RWPE2 (cell line): ENCODE measurements at regions not wholly inside any gene's neighbourhood (a gene's known extent, or its start where the extent isn't known, plus 50 kb on each side); places are given as distances from the start of the nearest gene placed in this dataset.
"Not testable (repeated sequence)": the region's sequence is repeated elsewhere in the genome, so short reads cannot be mapped to it uniquely, and the experiment has no call there.

ENCODE experiments used
- ATAC-seq: fragments of 200-7000 bp; cut with Tn5 transposase; 3 replicates; pipeline ENCODE4 v1.9.1; 2021; ENCODE audit warnings: low read depth
- DNase-seq: peaks from one replicate; pipeline ENCODE4 v3.0.0-alpha.2; 2020; ENCODE audit warnings: low spot score
- H3K27ac ChIP-seq: fragments of 450-650 bp; 2 replicates; pipeline ENCODE4 v1.5.1; 2017; ENCODE audit warnings: mild to moderate bottlenecking; ENCODE audit not compliant: poor library complexity, severe bottlenecking
- H3K27me3 ChIP-seq: fragments of 250-450 bp; sonication (Bioruptor Pico); 2 replicates; pipeline ENCODE4 v1.5.1; 2021; ENCODE audit warnings: mild to moderate bottlenecking, moderate library complexity; ENCODE audit not compliant: insufficient read depth, poor library complexity, severe bottlenecking
- H3K36me3 ChIP-seq: fragments of 250-450 bp; sonication (Bioruptor Pico); 2 replicates; pipeline ENCODE4 v1.5.1; 2020; ENCODE audit warnings: low read depth, mild to moderate bottlenecking, moderate library complexity
- H3K4me1 ChIP-seq: fragments of 250-450 bp; sonication (Bioruptor Pico); 2 replicates; pipeline ENCODE4 v1.5.1; 2021; ENCODE audit warnings: mild to moderate bottlenecking, moderate library complexity; ENCODE audit not compliant: insufficient read depth, poor library complexity, severe bottlenecking
- H3K4me3 ChIP-seq: fragments of 250-450 bp; sonication (Bioruptor Pico); 2 replicates; pipeline ENCODE4 v1.5.1; 2021; ENCODE audit warnings: mild to moderate bottlenecking, moderate library complexity; ENCODE audit not compliant: severe bottlenecking
- H3K9me3 ChIP-seq: fragments of 250-450 bp; sonication (Bioruptor Pico); 2 replicates; pipeline ENCODE4 v1.5.1; 2021; ENCODE audit warnings: mild to moderate bottlenecking, moderate library complexity; ENCODE audit not compliant: severe bottlenecking
- CTCF ChIP-seq: fragments of 450-650 bp; IDR thresholded peaks from one replicate; pipeline ENCODE4 v1.5.1; 2017; ENCODE audit warnings: mild to moderate bottlenecking, moderate library complexity; ENCODE audit not compliant: poor library complexity, severe bottlenecking

GRCh38 chr9:30362373-30362772 is 2022.1 kb upstream of the ACO1 start:
- TF ChIP-seq CTCF = no peak
- Histone ChIP-seq H3K4me1 (no peaks in the 10 kb centered on the region), H3K27me3 (no peaks in the 10 kb centered on the region), H3K27ac (no peak overlapping the region), H3K9me3 (no peaks in the 10 kb centered on the region), H3K4me3 (no peak overlapping the region), H3K36me3 (no peaks in the 10 kb centered on the region)
- DNase-seq (no peak), ATAC-seq (no peak)

GRCh38 chr9:30366140-30366539 is 2018.3 kb upstream of the ACO1 start:
- not testable (repeated sequence) for H3K36me3 ChIP-seq, H3K9me3 ChIP-seq, ATAC-seq, H3K4me1 ChIP-seq, DNase-seq, H3K4me3 ChIP-seq, H3K27me3 ChIP-seq, H3K27ac ChIP-seq

GRCh38 chr9:30382271-30382670 is 2002.2 kb upstream of the ACO1 start:
- no peak for ATAC-seq

DNA sequence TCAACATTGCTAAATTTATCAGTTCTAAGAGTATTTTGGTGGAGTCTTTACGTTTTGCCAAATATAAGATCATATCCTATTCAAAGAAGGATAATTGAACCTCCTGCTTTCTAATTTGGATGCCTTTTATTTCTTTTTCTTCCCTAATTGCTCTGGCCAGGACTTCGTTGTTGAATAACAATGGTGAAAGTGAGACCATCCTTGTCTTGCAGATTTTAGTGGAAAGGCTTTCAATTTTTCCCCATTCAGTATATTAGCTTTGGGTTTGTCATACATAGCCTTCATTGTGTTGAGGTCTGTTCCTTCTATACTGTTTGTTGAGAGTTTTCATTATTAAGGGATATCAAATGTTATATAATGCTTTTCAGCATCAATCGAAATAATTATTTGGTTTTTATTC is 1974.2 kb upstream of the ACO1 start:
- Histone ChIP-seq H3K4me1 (no peaks in the 10 kb centered on the region), H3K27me3 (no peaks in the 10 kb centered on the region), H3K4me3 (no peak overlapping the region), H3K9me3 (no peaks in the 10 kb centered on the region), H3K27ac (no peak overlapping the region), H3K36me3 (no peaks in the 10 kb centered on the region)
- ATAC-seq (no peak), DNase-seq (no peak)
- TF ChIP-seq CTCF = no peak

More at GRCh38 chr9:30382271-30382670, 2002.2 kb upstream of the ACO1 start:
- no peak for DNase-seq
- no peak for TF ChIP-seq CTCF
- Histone ChIP-seq H3K9me3 (peaks cover 3% of the 10 kb centered on the region), H3K27ac (no peak overlapping the region), H3K36me3 (no peaks in the 10 kb centered on the region; the same call in 1 of the 2 replicates), H3K27me3 (no peaks in the 10 kb centered on the region), H3K4me3 (no peak overlapping the region), H3K4me1 (no peaks in the 10 kb centered on the region)

GRCh38 chr9:30411571-30411970 is 1972.9 kb upstream of the ACO1 start:
- Histone ChIP-seq H3K27ac (no peak overlapping the region), H3K4me3 (no peak overlapping the region), H3K4me1 (no peaks in the 10 kb centered on the region), H3K36me3 (no peaks in the 10 kb centered on the region), H3K9me3 (no peaks in the 10 kb centered on the region), H3K27me3 (no peaks in the 10 kb centered on the region)
- DNase-seq (no peak), ATAC-seq (no peak; the same call in 2 of the 3 replicates)
- TF ChIP-seq CTCF = no peak
